ENCODE measurements at regions not wholly inside any gene's neighbourhood (a gene's known extent, or its start where the extent isn't known, plus 50 kb on each side); places are given as distances from the start of the nearest gene placed in this dataset.

GRCh38 chr11:98036810-98037209 lies 983.9 kb upstream of the CNTN5 start:
- H2BK20ac ChIP-seq (ENCODE audit: low read depth, low read length, poor library complexity, severe bottlenecking) = no peak overlapping the region
- H4K8ac ChIP-seq (replicated peaks; ENCODE audit: insufficient read length, low read depth, low read length) = no peak overlapping the region
- no peaks in the 10 kb centered on the region for H3K23me2 ChIP-seq (ENCODE audit: insufficient read length, low read depth, low read length, poor library complexity, severe bottlenecking)
- no peak overlapping the region for H3K9ac ChIP-seq (ENCODE audit: extremely low read depth, insufficient read length, low read length)
- H3K79me2 ChIP-seq (ENCODE audit: insufficient read depth, low read length) = no peaks in the 10 kb centered on the region
- H3K9me3 ChIP-seq (ENCODE audit: control insufficient read depth, low read depth, low read length) = no peaks in the 10 kb centered on the region
- H2AFZ ChIP-seq (ENCODE audit: low read length) = no peak overlapping the region
- H2BK15ac ChIP-seq (ENCODE audit: low read depth, low read length) = no peak overlapping the region
- H4K91ac ChIP-seq (ENCODE audit: insufficient read length, low read depth, low read length) = no peak overlapping the region
- no peak overlapping the region for H2BK12ac ChIP-seq (ENCODE audit: insufficient read length, low read depth, low read length)
- no peak for TF ChIP-seq CTCF (conservative IDR thresholded peaks at IDR 0.05)
- no peak overlapping the region for H2AK5ac ChIP-seq (ENCODE audit: insufficient read length, low read length)
- H3T11ph ChIP-seq (ENCODE audit: low read length) = no peak overlapping the region
- H2BK120ac ChIP-seq (ENCODE audit: low read depth, low read length, poor library complexity, severe bottlenecking) = no peak overlapping the region
- no peak overlapping the region for H4K5ac ChIP-seq (ENCODE audit: insufficient read length, low read depth, low read length)
- no peak overlapping the region for H3K56ac ChIP-seq (ENCODE audit: insufficient read length, low read depth, low read length)
- H3K23ac ChIP-seq (ENCODE audit: insufficient read length, low read depth, low read length) = no peak overlapping the region
- H3K4me1 ChIP-seq (ENCODE audit: insufficient read depth, low read length) = no peaks in the 10 kb centered on the region
- WGBS (ENCODE audit: extremely low coverage, insufficient read length, low lambda C conversion rate) = no CpG with 5 or more reads among the region's 5 CpGs
- DNase-seq = no peak
- H3K18ac ChIP-seq (ENCODE audit: insufficient read length, low read depth, low read length) = no peak overlapping the region
- Mint-ChIP-seq H3K4me3 (no peak overlapping the region), H3K27me3 (ENCODE audit: low read depth) (no peaks in the 10 kb centered on the region), H3K36me3 (ENCODE audit: insufficient read depth in 1 of 3, low read depth in 3 of 3) (no peaks in the 10 kb centered on the region), H3K9me3 (peaks cover 3 to 13% of the 10 kb centered on the region in 2 experiments; a peak in 3 of 5 replicates), H3K4me1 (no peaks in the 10 kb centered on the region), H3K27ac (no peak overlapping the region)
- H3K4me2 ChIP-seq (ENCODE audit: insufficient read depth, insufficient read length, low read length) = no peak overlapping the region
- H3K27me3 ChIP-seq (ENCODE audit: insufficient read depth, low read length) = no peaks in the 10 kb centered on the region
- H4K20me1 ChIP-seq (ENCODE audit: control insufficient read depth, insufficient read depth, insufficient read length) = no peaks in the 10 kb centered on the region
- no peaks in the 10 kb centered on the region for H3K79me1 ChIP-seq (ENCODE audit: insufficient read depth, low read depth, low read length, poor library complexity, severe bottlenecking)
- H3K27ac ChIP-seq (ENCODE audit: insufficient read length, low read depth, low read length) = no peak overlapping the region
- no peak overlapping the region for H3K4ac ChIP-seq (ENCODE audit: low read depth, low read length)
- no peak overlapping the region for H2BK5ac ChIP-seq (ENCODE audit: insufficient read length, low read length)
- H3K14ac ChIP-seq (ENCODE audit: insufficient read depth, low read length) = no peak overlapping the region
